Endothelial cell of umbilical vein (primary cell): ENCODE measurements at regions not wholly inside any gene's neighbourhood (a gene's known extent, or its start where the extent isn't known, plus 50 kb on each side); places are given as distances from the start of the nearest gene placed in this dataset.

Experiments
- BruUV-seq: library from RNA; stranded (reverse); fragments of 400-500 nt; replicated peaks from 2 replicates; lab custom pipeline; 2021; lab: Mats Ljungman, UMichigan
- CTCF ChIA-PET: fragments of 300-600, 350-600 bp; sonication (Branson Sonifier 250); formaldehyde crosslinking; loops from one replicate; lab custom pipeline; 2021; ENCODE audit warnings: antibody characterized with exemption, inconsistent platforms; lab: Charles Lee
- POLR2A ChIA-PET: fragments of 300-600, 350-600 bp; sonication (Branson Sonifier 250); formaldehyde crosslinking; loops from one replicate; lab custom pipeline; 2021; ENCODE audit warnings: antibody characterized with exemption, inconsistent platforms; lab: Charles Lee
- DNase-seq: peaks from one replicate; pipeline ENCODE4 v3.0.0-alpha.2; 2011; ENCODE audit warnings: low read depth, low spot score
- FAIRE-seq: peaks from 2 replicates; lab custom pipeline; 2011; peaks lifted over from hg19 to GRCh38; lab: Jason Lieb, UNC
- H2AFZ ChIP-seq: 2 replicates; pipeline ENCODE4 v1.6.0; 2012; ENCODE audit warnings: low read depth, low read length, control low read depth, inconsistent platforms
- H3K27ac ChIP-seq: 2 replicates; pipeline ENCODE4 v1.5.1; 2011; ENCODE audit warnings: low read depth, mild to moderate bottlenecking, control low read depth, low read length, moderate library complexity; ENCODE audit not compliant: insufficient read depth
- H3K27me3 ChIP-seq, 2 experiments: 2 replicates each; pipeline versions ENCODE4 v1.6.0 to v1.6.1; 2011; ENCODE audit warnings: low read length in 2 of 2, mixed read lengths in 1 of 2; ENCODE audit not compliant: control insufficient read depth in 2 of 2, insufficient read depth in 2 of 2
- H3K36me3 ChIP-seq, 2 experiments: 2 replicates in 1 of 2; 3 replicates in 1 of 2; pipeline ENCODE4 v1.5.1; 2011; ENCODE audit warnings: low read length in 2 of 2, mild to moderate bottlenecking in 1 of 2, moderate library complexity in 1 of 2; ENCODE audit not compliant: control insufficient read depth in 2 of 2, insufficient read depth in 2 of 2; ENCODE audit errors: extremely low read depth in 1 of 2
- H3K4me1 ChIP-seq: 3 replicates; pipeline ENCODE4 v1.5.1; 2011; ENCODE audit warnings: mild to moderate bottlenecking, low read length; ENCODE audit not compliant: control insufficient read depth, insufficient read depth; ENCODE audit errors: extremely low read depth
- H3K4me2 ChIP-seq: 2 replicates; pipeline ENCODE4 v1.6.1; 2011; ENCODE audit warnings: low read length, control low read depth, mixed read lengths; ENCODE audit not compliant: insufficient read depth
- H3K4me3 ChIP-seq, 3 experiments: fragments of 200-600 bp in 1 of 3; sonication (generic), shearing (Covaris generic) in 1 of 3; replicated peaks in 1 of 3; 2 replicates each; pipeline ENCODE4 v1.5.1; 2011 to 2016; ENCODE audit warnings: control low read depth in 3 of 3, low read length in 3 of 3, mild to moderate bottlenecking in 2 of 3, inconsistent platforms in 1 of 3, low read depth in 1 of 3, moderate library complexity in 1 of 3; ENCODE audit not compliant: insufficient read depth in 1 of 3
- H3K79me2 ChIP-seq: 2 replicates; pipeline ENCODE4 v1.6.0; 2012; ENCODE audit warnings: low read length, inconsistent platforms; ENCODE audit not compliant: control insufficient read depth, insufficient read depth
- H3K9ac ChIP-seq: replicated peaks from 2 replicates; pipeline ENCODE3; 2011; ENCODE audit warnings: low read length, control low read depth; ENCODE audit not compliant: insufficient read depth; ENCODE audit errors: extremely low read depth
- H3K9me1 ChIP-seq: replicated peaks from 3 replicates; pipeline ENCODE4 v1.6.0; 2011; ENCODE audit warnings: mild to moderate bottlenecking, low read length; ENCODE audit not compliant: control insufficient read depth, insufficient read depth; ENCODE audit errors: extremely low read depth
- H3K9me3 ChIP-seq: replicated peaks from 2 replicates; pipeline ENCODE4 v1.5.1; 2012; ENCODE audit warnings: low read length, inconsistent platforms; ENCODE audit not compliant: control insufficient read depth, insufficient read depth
- H4K20me1 ChIP-seq: replicated peaks from 2 replicates; pipeline ENCODE3; 2011; ENCODE audit warnings: mild to moderate bottlenecking, low read length; ENCODE audit not compliant: control insufficient read depth, insufficient read depth; ENCODE audit errors: extremely low read depth
- CTCF ChIP-seq, 2 donors: IDR thresholded peaks; 1 replicate in 1 of 2; 2 replicates in 1 of 2; pipeline ENCODE4 v1.5.1; 2011; ENCODE audit warnings: low read length in 2 of 2, mild to moderate bottlenecking in 2 of 2, moderate library complexity in 2 of 2, control low read depth in 1 of 2, inconsistent platforms in 1 of 2, low read depth in 1 of 2; ENCODE audit not compliant: insufficient read depth in 1 of 2; ENCODE audit errors: extremely low read depth in 1 of 2
- EZH2 ChIP-seq: IDR thresholded peaks from 2 replicates; pipeline ENCODE4 v1.6.1; 2012; ENCODE audit warnings: borderline replicate concordance, low read depth, mild to moderate bottlenecking, moderate library complexity, low read length, inconsistent platforms; ENCODE audit not compliant: severe bottlenecking
- FOS ChIP-seq: IDR thresholded peaks from 2 replicates; pipeline ENCODE4 v1.6.1; 2011; ENCODE audit warnings: mild to moderate bottlenecking, low read length, moderate library complexity, borderline replicate concordance; ENCODE audit not compliant: insufficient read depth
- GATA2 ChIP-seq: IDR thresholded peaks from 2 replicates; pipeline ENCODE4 v1.7.0; 2011; ENCODE audit warnings: low read depth, mild to moderate bottlenecking, moderate library complexity, mixed read lengths, low read length; ENCODE audit not compliant: insufficient read length, insufficient read depth
- JUN ChIP-seq: IDR thresholded peaks from 2 replicates; pipeline ENCODE4 v1.6.1; 2011; ENCODE audit warnings: borderline replicate concordance, low read depth; ENCODE audit not compliant: insufficient read length, insufficient read depth
- MAX ChIP-seq: IDR thresholded peaks from 2 replicates; pipeline ENCODE4 v1.6.1; 2011; ENCODE audit not compliant: insufficient read depth, insufficient read length
- MYC ChIP-seq: IDR thresholded peaks from one replicate; pipeline ENCODE4 v1.6.1; 2011; ENCODE audit warnings: mild to moderate bottlenecking, low read depth, low read length
- POLR2A ChIP-seq: IDR thresholded peaks from 2 replicates; pipeline ENCODE4 v1.6.1; 2012; ENCODE audit warnings: low read depth, mild to moderate bottlenecking, control low read depth, low read length
- POLR2AphosphoS5 ChIP-seq: IDR thresholded peaks from 2 replicates; pipeline ENCODE4 v1.6.1; 2012; ENCODE audit warnings: low read depth, mild to moderate bottlenecking, control low read depth, low read length, moderate library complexity; ENCODE audit not compliant: insufficient read depth
- dilution Hi-C: fragments of 300-500 bp; cut with MboI; formaldehyde crosslinking; loops from one replicate; pipeline ENCODE4 v1.15.0; 2019; ENCODE audit warnings: low sequenced_read_pairs; ENCODE audit not compliant: extremely low pct_ligation_motif_present
- intact Hi-C: fragments of 100-400 bp; cut with micrococcal nuclease; formaldehyde crosslinking; loops from one replicate; pipeline ENCODE4 v1.10.0; 2022

GRCh38 chr22:49008682-49009235 is 818.9 kb downstream of the BRD1 start:
- no peaks in the 10 kb centered on the region for H3K79me2 ChIP-seq
- H3K27me3 ChIP-seq, result no peaks in the 10 kb centered on the region
- dilution Hi-C loops, result no loop called here
- H3K4me1 ChIP-seq, result no peaks in the 10 kb centered on the region
- peaks cover 13% of the 10 kb centered on the region for H3K9me3 ChIP-seq
- no TSS peak for BruUV-seq
- intact Hi-C loops, result no loop called here
- H4K20me1 ChIP-seq, result no peaks in the 10 kb centered on the region
- H3K4me2 ChIP-seq, result no peak overlapping the region
- no peak overlapping the region for H3K9ac ChIP-seq
- POLR2A ChIA-PET, result no interaction called here
- CTCF ChIA-PET, result no interaction called here
- H3K27ac ChIP-seq, result no peak overlapping the region
- H3K36me3 ChIP-seq, result no peaks in the 10 kb centered on the region
- no peak overlapping the region for H2AFZ ChIP-seq
- no peak for DNase-seq
- TF ChIP-seq CTCF (IDR thresholded peaks at IDR 0.05; ENCODE audit: extremely low read depth in 1 of 2, insufficient read depth in 1 of 2, low read depth in 1 of 2, low read length in 2 of 2) (no peak), POLR2A (no peak), POLR2AphosphoS5 (no peak), JUN (no peak), GATA2 (no peak), MAX (no peak), EZH2 (no peak), FOS (no peak), MYC (no peak)
- H3K4me3 ChIP-seq, result no peak overlapping the region
- H3K9me1 ChIP-seq, result no peaks in the 10 kb centered on the region
- no peak for FAIRE-seq
